GM18507 (cell line): ENCODE measurements at regions not wholly inside any gene's neighbourhood (a gene's known extent, or its start where the extent isn't known, plus 50 kb on each side); places are given as distances from the start of the nearest gene placed in this dataset.

Source experiments
- DNase-seq: peaks from one replicate; pipeline ENCODE4 v3.0.0; 2011; ENCODE audit warnings: low read depth; ENCODE audit not compliant: insufficient read length; ENCODE audit errors: extremely low spot score
- FAIRE-seq: peaks from 2 replicates; lab custom pipeline; 2011; peaks lifted over from hg19 to GRCh38; lab: Jason Lieb, UNC

GRCh38 chr5:71861682-71862081 lies 142.6 kb downstream of the CARTPT start:
- FAIRE-seq (no peak), DNase-seq (no peak)

- DNase-seq (no peak), FAIRE-seq (no peak)
These were observed 143.0 kb downstream of the CARTPT start for GRCh38 chr5:71862087-71862486.

- FAIRE-seq (no peak), DNase-seq (no peak)
These were observed 143.5 kb downstream of the CARTPT start for GRCh38 chr5:71862507-71863060.

- FAIRE-seq: no peak
- no peak for DNase-seq
These were observed 145.9 kb downstream of the CARTPT start for GRCh38 chr5:71864730-71865601.

GRCh38 chr5:71865665-71866320 lies 146.7 kb downstream of the CARTPT start:
- no peak for FAIRE-seq

GRCh38 chr5:71872311-71872864 lies 153.3 kb downstream of the CARTPT start:
- FAIRE-seq (no peak), DNase-seq (no peak)

More at GRCh38 chr5:71865665-71866320, 146.7 kb downstream of the CARTPT start:
- no peak for DNase-seq

GRCh38 chr5:71873191-71873591 lies 154.1 kb downstream of the CARTPT start:
- FAIRE-seq (no peak), DNase-seq (no peak)

GRCh38 chr5:71874521-71874920 lies 155.4 kb downstream of the CARTPT start:
- FAIRE-seq: no peak
- no peak for DNase-seq

- DNase-seq: no peak
- no peak for FAIRE-seq
These were observed 158.4 kb downstream of the CARTPT start for GRCh38 chr5:71877511-71877910.

GRCh38 chr5:71880536-71880935 lies 161.5 kb downstream of the CARTPT start:
- no peak for FAIRE-seq
- no peak for DNase-seq

- FAIRE-seq (no peak), DNase-seq (no peak)
These were observed 164.0 kb downstream of the CARTPT start for GRCh38 chr5:71882826-71883741.

GRCh38 chr5:71883742-71884103 lies 164.6 kb downstream of the CARTPT start:
- DNase-seq: no peak
- FAIRE-seq: no peak

GRCh38 chr5:71884926-71885325 lies 165.9 kb downstream of the CARTPT start:
- FAIRE-seq (no peak), DNase-seq (no peak)

- FAIRE-seq: no peak
- no peak for DNase-seq
These were observed 167.3 kb downstream of the CARTPT start for GRCh38 chr5:71886406-71886805.

- peak; percentile 43 for DNase-seq
- FAIRE-seq: peak; percentile 85
These were observed 168.6 kb downstream of the CARTPT start for GRCh38 chr5:71887680-71888079.

GRCh38 chr5:71891406-71891805 lies 172.3 kb downstream of the CARTPT start:
- no peak for FAIRE-seq

GRCh38 chr5:71891856-71892255 lies 172.8 kb downstream of the CARTPT start:
- FAIRE-seq (no peak), DNase-seq (no peak)

More at GRCh38 chr5:71891406-71891805, 172.3 kb downstream of the CARTPT start:
- no peak for DNase-seq

GRCh38 chr5:71892641-71893365 lies 173.7 kb downstream of the CARTPT start:
- FAIRE-seq (no peak), DNase-seq (no peak)

- FAIRE-seq: no peak
- DNase-seq: no peak
These were observed 174.4 kb downstream of the CARTPT start for GRCh38 chr5:71893451-71893850.
